CD4-positive, alpha-beta T cell (primary cell): ENCODE measurements at regions not wholly inside any gene's neighbourhood (a gene's known extent, or its start where the extent isn't known, plus 50 kb on each side); places are given as distances from the start of the nearest gene placed in this dataset.
"Not testable (repeated sequence)": the region's sequence is repeated elsewhere in the genome, so short reads cannot be mapped to it uniquely, and the experiment has no call there.

ENCODE experiments used
- ATAC-seq: fragments of 200-7000 bp; cut with Tn5 transposase; one replicate; pipeline ENCODE4 v1.10.0; 2022; ENCODE audit warnings: mild to moderate bottlenecking; ENCODE audit not compliant: poor library complexity
- CTCF ChIA-PET: fragments of 350-600 bp; sonication (Branson Sonifier 250); formaldehyde crosslinking; loops from one replicate; lab custom pipeline; 2021; ENCODE audit warnings: antibody characterized with exemption, inconsistent platforms; lab: Charles Lee
- POLR2A ChIA-PET: fragments of 350-600 bp; sonication (Branson Sonifier 250); formaldehyde crosslinking; loops from one replicate; lab custom pipeline; 2021; ENCODE audit warnings: antibody characterized with exemption, inconsistent platforms; lab: Charles Lee
- DNase-seq, 14 experiments: peaks; one replicate each; pipeline ENCODE4 v3.0.0-alpha.2; 2013 to 2020; ENCODE audit warnings: mixed read lengths in 2 of 14
- H3K27ac ChIP-seq, 2 donors: one replicate each; pipeline versions ENCODE4 v1.5.1 to v1.7.0; 2013; ENCODE audit warnings: low read length in 2 of 2, low read depth in 1 of 2, mild to moderate bottlenecking in 1 of 2
- H3K27me3 ChIP-seq, 2 experiments: 1 replicate in 1 of 2; 2 replicates in 1 of 2; pipeline versions ENCODE4 v1.6.1 to v1.7.0; 2013; ENCODE audit warnings: low read length in 2 of 2, control low read depth in 1 of 2, mild to moderate bottlenecking in 1 of 2, moderate library complexity in 1 of 2; ENCODE audit not compliant: insufficient read depth in 2 of 2, control insufficient read depth in 1 of 2
- H3K36me3 ChIP-seq: one replicate; pipeline ENCODE4 v1.6.1; 2013; ENCODE audit warnings: low read length, control low read depth; ENCODE audit not compliant: insufficient read depth
- H3K4me1 ChIP-seq: one replicate; pipeline ENCODE4 v1.6.1; 2013; ENCODE audit warnings: low read length, control low read depth; ENCODE audit not compliant: insufficient read depth
- H3K4me3 ChIP-seq: one replicate; pipeline ENCODE4 v1.5.1; 2013; ENCODE audit warnings: mild to moderate bottlenecking, low read length, moderate library complexity
- H3K9me3 ChIP-seq, 2 experiments: 1 replicate in 1 of 2; 2 replicates in 1 of 2; pipeline versions ENCODE4 v1.6.1 to v1.7.0; 2013; ENCODE audit warnings: low read length in 2 of 2, mild to moderate bottlenecking in 2 of 2, control low read depth in 1 of 2, moderate library complexity in 1 of 2; ENCODE audit not compliant: control insufficient read depth in 1 of 2, insufficient read depth in 1 of 2
- H3K27ac Mint-ChIP-seq: one replicate; pipeline ENCODE4 v1.8.0; 2020; ENCODE audit warnings: mixed read lengths
- H3K27me3 Mint-ChIP-seq: one replicate; pipeline ENCODE4 v1.8.0; 2021; ENCODE audit warnings: mixed read lengths
- H3K36me3 Mint-ChIP-seq: one replicate; pipeline ENCODE4 v1.8.0; 2021; ENCODE audit warnings: low read depth, mixed read lengths
- H3K4me1 Mint-ChIP-seq: one replicate; pipeline ENCODE4 v1.8.0; 2021; ENCODE audit warnings: low read depth, mixed read lengths
- H3K4me3 Mint-ChIP-seq: one replicate; pipeline ENCODE4 v1.8.0; 2020; ENCODE audit warnings: mild to moderate bottlenecking, mixed read lengths
- H3K9me3 Mint-ChIP-seq: one replicate; pipeline ENCODE4 v1.8.0; 2020; ENCODE audit warnings: mixed read lengths
- intact Hi-C, 2 experiments: fragments of 100-400 bp; cut with DNase I in 1 of 2; cut with micrococcal nuclease in 1 of 2; formaldehyde crosslinking; loops; one replicate each; pipeline versions ENCODE4 v1.15.1 to v1.9.0; 2023 to 2025; cut with DNase I, micrococcal nuclease
- TF ChIP-seq, protein P1 (sequence below): fragments of 200-600 bp; IDR thresholded peaks from one replicate; pipeline ENCODE4 v1.8.0; 2022; ENCODE audit warnings: antibody characterized with exemption, mild to moderate bottlenecking

DNA sequence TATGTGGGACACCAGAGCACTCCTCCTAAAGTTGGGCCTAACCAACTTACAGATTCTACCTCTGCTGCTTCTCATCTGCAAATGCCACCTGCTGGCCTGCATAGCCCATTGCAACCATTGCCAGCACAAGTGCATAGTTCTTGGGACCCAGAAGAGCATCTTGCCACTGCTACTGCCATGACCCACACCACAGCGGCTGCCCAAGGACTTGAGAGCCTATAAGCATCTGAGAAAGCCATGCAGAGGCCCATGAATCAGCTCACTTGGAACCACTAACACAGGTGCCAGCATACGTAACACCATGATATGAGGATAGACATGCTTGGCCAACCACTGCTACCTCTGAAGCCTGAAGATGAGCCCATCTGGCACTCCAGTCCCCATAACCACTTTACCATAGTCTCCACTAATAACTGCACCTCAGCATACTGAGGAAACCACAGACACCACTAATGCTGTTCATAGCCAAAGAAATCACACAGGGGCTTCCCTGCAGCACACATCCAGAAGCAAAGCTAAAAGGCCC lies 258.1 kb upstream of the AGTR2 start:
- H3K4me1 ChIP-seq, result no peaks in the 10 kb centered on the region
- H3K36me3 ChIP-seq, result no peaks in the 10 kb centered on the region
- intact Hi-C loops, result no loop called here
- ChIA-PET POLR2A (no interaction called here), CTCF (no interaction called here)
- H3K9me3 Mint-ChIP-seq, result no peaks in the 10 kb centered on the region
- ATAC-seq, result no peak
- H3K27ac ChIP-seq, result no peak overlapping the region
- TF ChIP-seq, protein P1, sequence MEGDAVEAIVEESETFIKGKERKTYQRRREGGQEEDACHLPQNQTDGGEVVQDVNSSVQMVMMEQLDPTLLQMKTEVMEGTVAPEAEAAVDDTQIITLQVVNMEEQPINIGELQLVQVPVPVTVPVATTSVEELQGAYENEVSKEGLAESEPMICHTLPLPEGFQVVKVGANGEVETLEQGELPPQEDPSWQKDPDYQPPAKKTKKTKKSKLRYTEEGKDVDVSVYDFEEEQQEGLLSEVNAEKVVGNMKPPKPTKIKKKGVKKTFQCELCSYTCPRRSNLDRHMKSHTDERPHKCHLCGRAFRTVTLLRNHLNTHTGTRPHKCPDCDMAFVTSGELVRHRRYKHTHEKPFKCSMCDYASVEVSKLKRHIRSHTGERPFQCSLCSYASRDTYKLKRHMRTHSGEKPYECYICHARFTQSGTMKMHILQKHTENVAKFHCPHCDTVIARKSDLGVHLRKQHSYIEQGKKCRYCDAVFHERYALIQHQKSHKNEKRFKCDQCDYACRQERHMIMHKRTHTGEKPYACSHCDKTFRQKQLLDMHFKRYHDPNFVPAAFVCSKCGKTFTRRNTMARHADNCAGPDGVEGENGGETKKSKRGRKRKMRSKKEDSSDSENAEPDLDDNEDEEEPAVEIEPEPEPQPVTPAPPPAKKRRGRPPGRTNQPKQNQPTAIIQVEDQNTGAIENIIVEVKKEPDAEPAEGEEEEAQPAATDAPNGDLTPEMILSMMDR, result no peak
- H3K4me1 Mint-ChIP-seq, result no peaks in the 10 kb centered on the region
- no peak overlapping the region for H3K4me3 Mint-ChIP-seq
- no peaks in the 10 kb centered on the region for H3K27me3 ChIP-seq
- H3K27me3 Mint-ChIP-seq, result no peaks in the 10 kb centered on the region
- no peak for DNase-seq
- H3K4me3 ChIP-seq, result no peak overlapping the region
- H3K27ac Mint-ChIP-seq, result no peak overlapping the region
- no peaks in the 10 kb centered on the region for H3K9me3 ChIP-seq
- H3K36me3 Mint-ChIP-seq, result no peaks in the 10 kb centered on the region

DNA sequence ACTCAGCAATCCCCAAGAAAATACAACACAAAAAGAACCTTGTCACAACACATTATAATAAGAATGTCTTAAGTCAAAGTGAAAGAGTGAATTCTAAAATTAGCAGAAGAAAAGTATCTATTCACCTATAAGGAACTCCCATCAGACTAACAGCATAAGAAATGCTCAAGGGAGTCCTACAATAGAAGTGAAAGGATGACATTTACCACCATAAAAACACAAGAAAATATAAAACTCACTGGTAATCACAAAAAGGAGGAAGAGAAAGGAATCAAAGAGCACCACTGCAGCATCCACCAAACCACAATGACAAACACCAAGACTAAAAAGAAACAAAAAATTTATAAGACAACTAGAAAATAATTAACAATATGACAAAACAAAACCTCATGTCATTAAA lies 257.0 kb upstream of the AGTR2 start:
- no peak for DNase-seq
- Histone ChIP-seq H3K4me1 (no peaks in the 10 kb centered on the region), H3K27ac (no peak overlapping the region), H3K27me3 (no peaks in the 10 kb centered on the region), H3K36me3 (no peaks in the 10 kb centered on the region), H3K4me3 (no peak overlapping the region), H3K9me3 (no peaks in the 10 kb centered on the region)
- H3K27ac Mint-ChIP-seq, result no peak overlapping the region
- CTCF ChIA-PET, result no interaction called here
- H3K4me1 Mint-ChIP-seq, result no peaks in the 10 kb centered on the region
- no peaks in the 10 kb centered on the region for H3K27me3 Mint-ChIP-seq
- ATAC-seq, result no peak
- TF ChIP-seq, protein P1, result no peak
- H3K36me3 Mint-ChIP-seq, result no peaks in the 10 kb centered on the region
- POLR2A ChIA-PET, result no interaction called here
- no peaks in the 10 kb centered on the region for H3K9me3 Mint-ChIP-seq
- H3K4me3 Mint-ChIP-seq, result no peak overlapping the region
- intact Hi-C loops, result no loop called here

DNA sequence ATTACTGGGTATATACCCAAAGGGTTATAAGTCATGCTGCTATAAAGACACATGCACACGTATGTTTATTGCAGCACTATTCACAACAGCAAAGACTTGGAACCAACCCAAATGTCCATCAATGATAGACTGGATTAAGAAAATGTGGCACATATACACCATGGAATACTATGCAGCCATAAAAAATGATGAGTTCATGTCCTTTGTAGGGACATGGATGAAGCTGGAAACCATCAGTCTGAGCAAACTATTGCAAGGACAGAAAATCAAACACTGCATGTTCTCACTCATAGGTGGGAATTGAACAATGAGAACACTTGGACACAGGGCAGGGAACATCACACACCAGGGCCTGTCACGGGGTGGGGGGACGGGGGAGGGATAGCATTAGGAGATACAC lies 254.9 kb upstream of the AGTR2 start:
- not testable (repeated sequence) for H3K4me3 Mint-ChIP-seq

DNA sequence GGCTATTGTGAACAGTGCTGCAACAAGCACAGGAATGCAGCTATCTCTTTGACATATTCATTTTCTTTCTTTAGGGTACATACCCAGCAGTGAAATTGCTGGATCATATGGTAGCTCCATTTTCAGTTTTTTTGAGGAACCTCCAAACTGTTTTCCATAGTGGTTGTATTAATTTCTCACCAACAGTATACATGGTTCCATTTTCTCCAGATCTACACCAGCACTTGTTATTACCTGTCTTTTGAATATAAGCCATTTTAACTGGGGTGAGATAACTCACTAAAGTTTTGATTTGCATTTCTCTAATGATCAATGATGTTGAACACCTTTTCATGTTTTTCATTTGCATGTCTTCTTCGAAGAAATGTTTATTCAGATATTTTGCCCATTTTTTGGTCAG lies 241.1 kb upstream of the AGTR2 start:
- Mint-ChIP-seq H3K9me3 (peaks cover 5% of the 10 kb centered on the region), H3K4me3 (no peak overlapping the region), H3K27me3 (no peaks in the 10 kb centered on the region), H3K27ac (no peak overlapping the region), H3K36me3 (no peaks in the 10 kb centered on the region), H3K4me1 (no peaks in the 10 kb centered on the region)
- no peaks in the 10 kb centered on the region for H3K27me3 ChIP-seq
- no peaks in the 10 kb centered on the region for H3K9me3 ChIP-seq
- DNase-seq, result no peak
- intact Hi-C loops, result no loop called here
- no peak for ATAC-seq
- TF ChIP-seq, protein P1, result no peak
- no peaks in the 10 kb centered on the region for H3K4me1 ChIP-seq
- POLR2A ChIA-PET, result no interaction called here
- CTCF ChIA-PET, result no interaction called here
- no peaks in the 10 kb centered on the region for H3K36me3 ChIP-seq
- no peak overlapping the region for H3K27ac ChIP-seq
- H3K4me3 ChIP-seq, result no peak overlapping the region

More for the DNA sequence above, 254.9 kb upstream of the AGTR2 start:
- H3K36me3 Mint-ChIP-seq, POLR2A ChIA-PET, DNase-seq, H3K9me3 Mint-ChIP-seq, H3K4me1 ChIP-seq, CTCF ChIA-PET, H3K27ac Mint-ChIP-seq, H3K9me3 ChIP-seq, H3K36me3 ChIP-seq, H3K27me3 Mint-ChIP-seq, H3K4me1 Mint-ChIP-seq, H3K4me3 ChIP-seq, H3K27ac ChIP-seq, H3K27me3 ChIP-seq, ATAC-seq, intact Hi-C loops: not testable (repeated sequence)
